ENCODE measurements at regions not wholly inside any gene's neighbourhood (a gene's known extent, or its start where the extent isn't known, plus 50 kb on each side); places are given as distances from the start of the nearest gene placed in this dataset.

DNA sequence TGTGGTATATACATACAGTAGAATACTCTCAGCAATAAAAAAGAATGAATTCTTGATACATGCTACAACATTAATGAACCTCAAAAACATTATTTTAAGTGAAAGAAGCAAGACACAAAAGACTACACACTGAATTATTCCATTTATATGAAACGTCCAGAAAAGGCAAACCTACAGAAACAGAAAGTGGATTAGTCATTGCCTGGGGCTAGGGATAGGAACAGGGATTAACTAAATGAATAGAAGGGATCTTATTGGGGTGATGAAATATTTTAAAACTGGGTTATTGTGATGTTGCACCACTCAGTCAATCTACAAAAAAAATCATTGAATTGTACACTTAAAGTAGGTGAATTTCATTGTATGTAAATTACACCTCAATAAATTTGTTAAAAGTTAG, 326.7 kb downstream of the PIK3R1 start:
- TF ChIP-seq CTCF (IDR thresholded peaks at IDR 0.05), result no peak
- no peak for TF ChIP-seq ZFX (IDR thresholded peaks at IDR 0.05; ENCODE audit: borderline replicate concordance)
